ENCODE measurements at regions not wholly inside any gene's neighbourhood (a gene's known extent, or its start where the extent isn't known, plus 50 kb on each side); places are given as distances from the start of the nearest gene placed in this dataset.
"Not testable (repeated sequence)": the region's sequence is repeated elsewhere in the genome, so short reads cannot be mapped to it uniquely, and the experiment has no call there.

GRCh38 chr18:59056706-59057492, 82.8 kb upstream of the SEC11C start:
- in situ Hi-C loops (cut with MboI; ENCODE audit: low sequenced_read_pairs), result loop anchor here (25.0 kb wide), 1 partner anchor 270 kb away; no protein-coding TSS in a partner anchor

GRCh38 chr18:59057493-59057795, 82.2 kb upstream of the SEC11C start:
- in situ Hi-C loops (cut with MboI; ENCODE audit: low sequenced_read_pairs), result loop anchor here (25.0 kb wide), 1 partner anchor 270 kb away; no protein-coding TSS in a partner anchor

- in situ Hi-C loops (cut with MboI; ENCODE audit: low sequenced_read_pairs), result loop anchor here (25.0 kb wide), 1 partner anchor 271 kb away; no protein-coding TSS in a partner anchor
Measured at GRCh38 chr18:59057969-59058368, 81.7 kb upstream of the SEC11C start.

GRCh38 chr18:59059140-59059539, 80.5 kb upstream of the SEC11C start:
- in situ Hi-C loops (cut with MboI; ENCODE audit: low sequenced_read_pairs), result loop anchor here (25.0 kb wide), 1 partner anchor 272 kb away; no protein-coding TSS in a partner anchor

- in situ Hi-C loops (cut with MboI; ENCODE audit: low sequenced_read_pairs), result loop anchor here (25.0 kb wide), 1 partner anchor 273 kb away; no protein-coding TSS in a partner anchor
Measured at GRCh38 chr18:59060551-59060950, 79.1 kb upstream of the SEC11C start.

GRCh38 chr18:59061914-59062642, 77.6 kb upstream of the SEC11C start:
- in situ Hi-C loops (cut with MboI; ENCODE audit: low sequenced_read_pairs), result loop anchor here (25.0 kb wide), 1 partner anchor 275 kb away; no protein-coding TSS in a partner anchor

- in situ Hi-C loops (cut with MboI; ENCODE audit: low sequenced_read_pairs), result loop anchor here (25.0 kb wide), 1 partner anchor 275 kb away; no protein-coding TSS in a partner anchor
Measured at GRCh38 chr18:59062643-59063006, 77.1 kb upstream of the SEC11C start.

GRCh38 chr18:59063300-59063906, 76.3 kb upstream of the SEC11C start:
- in situ Hi-C loops (cut with MboI; ENCODE audit: low sequenced_read_pairs), result loop anchor here (25.0 kb wide), 1 partner anchor 276 kb away; no protein-coding TSS in a partner anchor

- in situ Hi-C loops (cut with MboI; ENCODE audit: low sequenced_read_pairs), result loop anchor here (25.0 kb wide), 1 partner anchor 277 kb away; no protein-coding TSS in a partner anchor
Measured at GRCh38 chr18:59063912-59064311, 75.8 kb upstream of the SEC11C start.

- in situ Hi-C loops (cut with MboI; ENCODE audit: low sequenced_read_pairs), result loop anchor here (25.0 kb wide), 1 partner anchor 278 kb away; no protein-coding TSS in a partner anchor
Measured at GRCh38 chr18:59065684-59066083, 74.0 kb upstream of the SEC11C start.

- in situ Hi-C loops (cut with MboI; ENCODE audit: low sequenced_read_pairs), result loop anchor here (25.0 kb wide), 1 partner anchor 281 kb away; no protein-coding TSS in a partner anchor
Measured at GRCh38 chr18:59067873-59068272, 71.8 kb upstream of the SEC11C start.

GRCh38 chr18:59068276-59069071, 71.2 kb upstream of the SEC11C start:
- in situ Hi-C loops (cut with MboI; ENCODE audit: low sequenced_read_pairs), result loop anchor here (25.0 kb wide), 1 partner anchor 281 kb away; no protein-coding TSS in a partner anchor

GRCh38 chr18:59070181-59070912, 69.3 kb upstream of the SEC11C start:
- in situ Hi-C loops (cut with MboI; ENCODE audit: low sequenced_read_pairs), result loop anchor here (25.0 kb wide), 1 partner anchor 283 kb away; no protein-coding TSS in a partner anchor

GRCh38 chr18:59072727-59073421, 66.8 kb upstream of the SEC11C start:
- in situ Hi-C loops (cut with MboI; ENCODE audit: low sequenced_read_pairs), result loop anchor here (25.0 kb wide), 1 partner anchor 286 kb away; no protein-coding TSS in a partner anchor

GRCh38 chr18:59075923-59076322, 63.8 kb upstream of the SEC11C start:
- in situ Hi-C loops (cut with MboI; ENCODE audit: low sequenced_read_pairs), result no loop called here

- in situ Hi-C loops (cut with MboI; ENCODE audit: low sequenced_read_pairs), result no loop called here
Measured at GRCh38 chr18:59079264-59079663, 60.4 kb upstream of the SEC11C start.

GRCh38 chr18:59079687-59080501, 59.8 kb upstream of the SEC11C start:
- in situ Hi-C loops (cut with MboI; ENCODE audit: low sequenced_read_pairs), result not testable (repeated sequence)
